ENCODE measurements at regions not wholly inside any gene's neighbourhood (a gene's known extent, or its start where the extent isn't known, plus 50 kb on each side); places are given as distances from the start of the nearest gene placed in this dataset.
"Not testable (repeated sequence)": the region's sequence is repeated elsewhere in the genome, so short reads cannot be mapped to it uniquely, and the experiment has no call there.

- no peak for DNase-seq (ENCODE audit: low read depth)
These were observed 53.4 kb downstream of the MC4R start for GRCh38 chr18:60319129-60319528.

GRCh38 chr18:60311676-60312360, 60.8 kb downstream of the MC4R start:
- no peak for DNase-seq (ENCODE audit: low read depth)

- DNase-seq (ENCODE audit: low read depth), result no peak
These were observed 76.9 kb downstream of the MC4R start for GRCh38 chr18:60295674-60296073.

- DNase-seq (ENCODE audit: low read depth), result no peak
These were observed 80.4 kb downstream of the MC4R start for GRCh38 chr18:60292186-60292585.

- DNase-seq (ENCODE audit: low read depth), result no peak
These were observed 93.2 kb downstream of the MC4R start for GRCh38 chr18:60279391-60279790.

GRCh38 chr18:60277855-60278480, 94.6 kb downstream of the MC4R start:
- DNase-seq (ENCODE audit: low read depth), result no peak

- no peak for DNase-seq (ENCODE audit: low read depth)
These were observed 105.0 kb downstream of the MC4R start for GRCh38 chr18:60267391-60268058.

GRCh38 chr18:60266558-60266957, 106.0 kb downstream of the MC4R start:
- DNase-seq (ENCODE audit: low read depth), result no peak

- DNase-seq (ENCODE audit: low read depth), result no peak
These were observed 113.4 kb downstream of the MC4R start for GRCh38 chr18:60259052-60259681.

- no peak for DNase-seq (ENCODE audit: low read depth)
These were observed 123.2 kb downstream of the MC4R start for GRCh38 chr18:60249388-60249787.

- no peak for DNase-seq (ENCODE audit: low read depth)
These were observed 123.9 kb downstream of the MC4R start for GRCh38 chr18:60248336-60249330.

GRCh38 chr18:60247103-60247502, 125.5 kb downstream of the MC4R start:
- DNase-seq (ENCODE audit: low read depth), result no peak

- DNase-seq (ENCODE audit: low read depth), result no peak
These were observed 126.0 kb downstream of the MC4R start for GRCh38 chr18:60246606-60247005.

- no peak for DNase-seq (ENCODE audit: low read depth)
These were observed 127.5 kb downstream of the MC4R start for GRCh38 chr18:60245096-60245495.

- not testable (repeated sequence) for DNase-seq (ENCODE audit: low read depth)
These were observed 133.4 kb downstream of the MC4R start for GRCh38 chr18:60239024-60239710.

- DNase-seq (ENCODE audit: low read depth), result no peak
These were observed 137.4 kb downstream of the MC4R start for GRCh38 chr18:60235164-60235563.

GRCh38 chr18:60232541-60232940, 140.0 kb downstream of the MC4R start:
- no peak for DNase-seq (ENCODE audit: low read depth)

GRCh38 chr18:60228609-60229595, 143.7 kb downstream of the MC4R start:
- DNase-seq (ENCODE audit: low read depth), result no peak

- no peak for DNase-seq (ENCODE audit: low read depth)
These were observed 157.1 kb downstream of the MC4R start for GRCh38 chr18:60215432-60215831.

GRCh38 chr18:60209042-60209441, 163.5 kb downstream of the MC4R start:
- DNase-seq (ENCODE audit: low read depth), result no peak

Data from activated T-cell treated with anti-CD3 and anti-CD28 coated beads for 48 hours (primary cell).